ENCODE measurements at regions not wholly inside any gene's neighbourhood (a gene's known extent, or its start where the extent isn't known, plus 50 kb on each side); places are given as distances from the start of the nearest gene placed in this dataset.

GRCh38 chr2:104290566-104290891, 563.4 kb upstream of the POU3F3 start:
- DNase-seq (ENCODE audit: low read depth, low spot score) = no peak

- no peak for DNase-seq (ENCODE audit: low read depth, low spot score)
Observed at GRCh38 chr2:104312684-104313083, 541.2 kb upstream of the POU3F3 start.

- no peak for DNase-seq (ENCODE audit: low read depth, low spot score)
Observed at GRCh38 chr2:104318001-104318665, 535.8 kb upstream of the POU3F3 start.

GRCh38 chr2:104321116-104321795, 532.7 kb upstream of the POU3F3 start:
- no peak for DNase-seq (ENCODE audit: low read depth, low spot score)

- no peak for DNase-seq (ENCODE audit: low read depth, low spot score)
Observed at GRCh38 chr2:104321796-104322349, 532.0 kb upstream of the POU3F3 start.

- DNase-seq (ENCODE audit: low read depth, low spot score) = no peak
Observed at GRCh38 chr2:104332731-104333130, 521.2 kb upstream of the POU3F3 start.

- no peak for DNase-seq (ENCODE audit: low read depth, low spot score)
Observed at GRCh38 chr2:104337869-104338268, 516.0 kb upstream of the POU3F3 start.

GRCh38 chr2:104340162-104340561, 513.8 kb upstream of the POU3F3 start:
- DNase-seq (ENCODE audit: low read depth, low spot score) = no peak

GRCh38 chr2:104340879-104341828, 512.8 kb upstream of the POU3F3 start:
- no peak for DNase-seq (ENCODE audit: low read depth, low spot score)

GRCh38 chr2:104344306-104344705, 509.6 kb upstream of the POU3F3 start:
- no peak for DNase-seq (ENCODE audit: low read depth, low spot score)

GRCh38 chr2:104344985-104345384, 508.9 kb upstream of the POU3F3 start:
- DNase-seq (ENCODE audit: low read depth, low spot score) = no peak

- no peak for DNase-seq (ENCODE audit: low read depth, low spot score)
Observed at GRCh38 chr2:104358122-104358521, 495.8 kb upstream of the POU3F3 start.

- DNase-seq (ENCODE audit: low read depth, low spot score) = no peak
Observed at GRCh38 chr2:104361414-104361813, 492.5 kb upstream of the POU3F3 start.

- DNase-seq (ENCODE audit: low read depth, low spot score) = no peak
Observed at GRCh38 chr2:104368089-104368488, 485.8 kb upstream of the POU3F3 start.

- no peak for DNase-seq (ENCODE audit: low read depth, low spot score)
Observed at GRCh38 chr2:104371087-104371781, 482.7 kb upstream of the POU3F3 start.

- no peak for DNase-seq (ENCODE audit: low read depth, low spot score)
Observed at GRCh38 chr2:104375206-104375605, 478.7 kb upstream of the POU3F3 start.

GRCh38 chr2:104378853-104379374, 475.0 kb upstream of the POU3F3 start:
- no peak for DNase-seq (ENCODE audit: low read depth, low spot score)

GRCh38 chr2:104384961-104385360, 469.0 kb upstream of the POU3F3 start:
- no peak for DNase-seq (ENCODE audit: low read depth, low spot score)

GRCh38 chr2:104385743-104386142, 468.2 kb upstream of the POU3F3 start:
- DNase-seq (ENCODE audit: low read depth, low spot score) = no peak

GRCh38 chr2:104388296-104388695, 465.6 kb upstream of the POU3F3 start:
- DNase-seq (ENCODE audit: low read depth, low spot score) = no peak

- no peak for DNase-seq (ENCODE audit: low read depth, low spot score)
Observed at GRCh38 chr2:104402825-104403224, 451.1 kb upstream of the POU3F3 start.
